ENCODE measurements at regions not wholly inside any gene's neighbourhood (a gene's known extent, or its start where the extent isn't known, plus 50 kb on each side); places are given as distances from the start of the nearest gene placed in this dataset.

DNA sequence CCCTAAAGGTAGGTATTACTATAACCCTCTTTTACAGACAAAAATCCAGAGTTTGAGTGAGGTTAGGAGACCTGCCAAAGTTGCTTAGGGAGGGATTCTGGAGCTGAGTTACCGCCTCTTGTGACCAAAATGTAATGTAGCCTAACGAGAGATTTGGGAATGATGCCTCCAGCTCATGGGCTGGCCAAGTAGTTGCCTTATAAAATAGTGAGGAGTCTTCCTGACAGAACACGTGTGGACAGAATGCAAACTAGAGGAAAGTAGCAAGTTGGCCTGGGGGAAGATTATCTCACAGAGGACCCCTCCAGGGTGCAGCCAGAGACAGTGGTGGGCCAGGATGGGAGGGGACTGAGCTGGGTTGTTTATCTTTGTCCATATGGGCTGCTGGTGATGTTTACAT is 543.7 kb upstream of the CDH11 start:
- H3K36me3 Mint-ChIP-seq (ENCODE audit: low read depth), result no peaks in the 10 kb centered on the region
- H3K4me3 Mint-ChIP-seq, result no peak overlapping the region
- POLR2A ChIA-PET, result no interaction called here
- peaks cover 28% of the 10 kb centered on the region for H3K9me3 Mint-ChIP-seq
- CTCF ChIA-PET, result no interaction called here
- H3K27me3 Mint-ChIP-seq, result no peaks in the 10 kb centered on the region
- no peaks in the 10 kb centered on the region for H3K4me1 Mint-ChIP-seq
- no peak overlapping the region for H3K27ac Mint-ChIP-seq
- no peak for DNase-seq

GRCh38 chr16:65663774-65664173 is 541.9 kb upstream of the CDH11 start:
- H3K36me3 Mint-ChIP-seq (ENCODE audit: low read depth), result no peaks in the 10 kb centered on the region

GRCh38 chr16:65662256-65662655 is 540.4 kb upstream of the CDH11 start:
- Mint-ChIP-seq H3K9me3 (peaks cover 23% of the 10 kb centered on the region), H3K27me3 (no peaks in the 10 kb centered on the region), H3K4me3 (no peak overlapping the region), H3K36me3 (ENCODE audit: low read depth) (no peaks in the 10 kb centered on the region), H3K27ac (no peak overlapping the region), H3K4me1 (no peaks in the 10 kb centered on the region)
- DNase-seq, result no peak
- ChIA-PET POLR2A (no interaction called here), CTCF (no interaction called here)

More at GRCh38 chr16:65663774-65664173, 541.9 kb upstream of the CDH11 start:
- H3K27me3 Mint-ChIP-seq, result no peaks in the 10 kb centered on the region
- ChIA-PET POLR2A (no interaction called here), CTCF (no interaction called here)
- no peaks in the 10 kb centered on the region for H3K4me1 Mint-ChIP-seq
- no peak overlapping the region for H3K4me3 Mint-ChIP-seq
- DNase-seq, result no peak
- H3K27ac Mint-ChIP-seq, result no peak overlapping the region
- H3K9me3 Mint-ChIP-seq, result peaks cover 23% of the 10 kb centered on the region

- Mint-ChIP-seq H3K36me3 (ENCODE audit: low read depth) (no peaks in the 10 kb centered on the region), H3K9me3 (peaks cover 23% of the 10 kb centered on the region), H3K4me3 (no peak overlapping the region), H3K27me3 (no peaks in the 10 kb centered on the region), H3K27ac (no peak overlapping the region), H3K4me1 (no peaks in the 10 kb centered on the region)
- DNase-seq, result no peak
- CTCF ChIA-PET, result no interaction called here
- POLR2A ChIA-PET, result no interaction called here
Measured at GRCh38 chr16:65661558-65661957, 539.7 kb upstream of the CDH11 start.

DNA sequence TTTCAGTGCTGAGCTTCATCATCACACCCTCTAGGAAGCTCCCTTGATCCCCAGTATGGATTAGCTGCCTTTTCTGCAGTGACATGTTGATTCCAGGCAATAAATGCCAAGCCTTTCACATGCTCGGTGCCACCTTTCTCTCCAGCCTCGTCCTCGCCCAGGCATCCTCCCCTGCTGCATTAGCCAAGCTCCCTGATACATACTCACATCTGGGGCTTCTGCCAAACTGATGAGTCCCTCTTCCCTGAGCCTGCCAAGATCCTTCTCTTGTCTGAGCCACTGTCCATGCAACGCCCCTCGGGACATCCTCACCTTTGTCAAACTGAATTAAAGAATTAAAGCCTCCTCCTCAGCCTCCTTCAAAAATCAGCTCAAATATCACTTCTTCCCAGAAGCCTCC is 538.5 kb upstream of the CDH11 start:
- no peak for DNase-seq
- H3K27ac Mint-ChIP-seq, result no peak overlapping the region
- H3K36me3 Mint-ChIP-seq (ENCODE audit: low read depth), result no peaks in the 10 kb centered on the region
- peaks cover 18% of the 10 kb centered on the region for H3K9me3 Mint-ChIP-seq
- ChIA-PET CTCF (no interaction called here), POLR2A (no interaction called here)
- no peaks in the 10 kb centered on the region for H3K27me3 Mint-ChIP-seq
- H3K4me1 Mint-ChIP-seq, result no peaks in the 10 kb centered on the region
- no peak overlapping the region for H3K4me3 Mint-ChIP-seq

- no peak overlapping the region for H3K4me3 Mint-ChIP-seq
- H3K36me3 Mint-ChIP-seq (ENCODE audit: low read depth), result no peaks in the 10 kb centered on the region
- no peak overlapping the region for H3K27ac Mint-ChIP-seq
- ChIA-PET CTCF (no interaction called here), POLR2A (no interaction called here)
- peaks cover 18% of the 10 kb centered on the region for H3K9me3 Mint-ChIP-seq
- H3K27me3 Mint-ChIP-seq, result no peaks in the 10 kb centered on the region
- no peak for DNase-seq
- H3K4me1 Mint-ChIP-seq, result no peaks in the 10 kb centered on the region
Measured at GRCh38 chr16:65659758-65660157, 537.9 kb upstream of the CDH11 start.

GRCh38 chr16:65658787-65659220 is 536.9 kb upstream of the CDH11 start:
- Mint-ChIP-seq H3K36me3 (ENCODE audit: low read depth) (no peaks in the 10 kb centered on the region), H3K27me3 (no peaks in the 10 kb centered on the region), H3K4me3 (no peak overlapping the region), H3K4me1 (no peaks in the 10 kb centered on the region), H3K27ac (no peak overlapping the region), H3K9me3 (peaks cover 9% of the 10 kb centered on the region)
- POLR2A ChIA-PET, result no interaction called here
- CTCF ChIA-PET, result no interaction called here
- no peak for DNase-seq

- POLR2A ChIA-PET, result no interaction called here
- Mint-ChIP-seq H3K4me1 (no peaks in the 10 kb centered on the region), H3K27ac (no peak overlapping the region), H3K4me3 (no peak overlapping the region), H3K27me3 (no peaks in the 10 kb centered on the region), H3K36me3 (ENCODE audit: low read depth) (no peaks in the 10 kb centered on the region), H3K9me3 (peaks cover 5% of the 10 kb centered on the region)
- CTCF ChIA-PET, result no interaction called here
- no peak for DNase-seq
Measured at GRCh38 chr16:65658349-65658748, 536.5 kb upstream of the CDH11 start.

GRCh38 chr16:65657556-65657955 is 535.7 kb upstream of the CDH11 start:
- Mint-ChIP-seq H3K27me3 (no peaks in the 10 kb centered on the region), H3K27ac (no peak overlapping the region), H3K36me3 (ENCODE audit: low read depth) (no peaks in the 10 kb centered on the region), H3K4me1 (no peaks in the 10 kb centered on the region), H3K9me3 (peaks cover 3% of the 10 kb centered on the region), H3K4me3 (no peak overlapping the region)
- ChIA-PET CTCF (no interaction called here), POLR2A (no interaction called here)
- no peak for DNase-seq

GRCh38 chr16:65657071-65657494 is 535.2 kb upstream of the CDH11 start:
- Mint-ChIP-seq H3K27ac (no peak overlapping the region), H3K36me3 (ENCODE audit: low read depth) (no peaks in the 10 kb centered on the region), H3K4me1 (no peaks in the 10 kb centered on the region), H3K9me3 (no peaks in the 10 kb centered on the region), H3K4me3 (no peak overlapping the region), H3K27me3 (no peaks in the 10 kb centered on the region)
- no peak for DNase-seq
- CTCF ChIA-PET, result no interaction called here
- POLR2A ChIA-PET, result no interaction called here

DNA sequence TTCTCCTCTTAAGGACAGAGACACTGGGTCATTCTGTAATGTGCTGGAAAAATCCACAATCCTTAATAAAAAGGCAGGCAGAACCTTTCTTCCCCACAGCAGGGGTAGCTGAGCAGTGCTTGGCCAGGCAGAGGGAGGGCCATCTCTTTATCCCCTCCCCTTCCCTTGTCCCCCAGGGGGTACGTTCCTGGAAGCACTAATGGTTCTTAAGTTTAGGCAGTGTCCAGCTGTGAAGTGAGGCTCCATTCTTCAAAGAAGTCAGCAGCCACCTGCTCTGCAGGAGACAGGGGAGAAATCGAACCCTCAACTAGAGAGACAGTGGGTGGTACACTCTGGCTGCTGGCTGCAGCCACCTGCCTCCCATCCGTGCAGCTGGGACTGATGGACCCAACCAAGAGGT is 533.9 kb upstream of the CDH11 start:
- no peak for DNase-seq
- Mint-ChIP-seq H3K9me3 (peaks cover 3% of the 10 kb centered on the region), H3K27ac (no peak overlapping the region), H3K27me3 (no peaks in the 10 kb centered on the region), H3K36me3 (ENCODE audit: low read depth) (no peaks in the 10 kb centered on the region), H3K4me1 (no peaks in the 10 kb centered on the region), H3K4me3 (no peak overlapping the region)
- ChIA-PET CTCF (no interaction called here), POLR2A (no interaction called here)

GRCh38 chr16:65648101-65648500 is 526.2 kb upstream of the CDH11 start:
- Mint-ChIP-seq H3K4me1 (no peaks in the 10 kb centered on the region), H3K27ac (no peak overlapping the region), H3K36me3 (ENCODE audit: low read depth) (no peaks in the 10 kb centered on the region), H3K9me3 (peaks cover 12% of the 10 kb centered on the region), H3K4me3 (no peak overlapping the region), H3K27me3 (no peaks in the 10 kb centered on the region)
- POLR2A ChIA-PET, result no interaction called here
- CTCF ChIA-PET, result no interaction called here
- no peak for DNase-seq

DNA sequence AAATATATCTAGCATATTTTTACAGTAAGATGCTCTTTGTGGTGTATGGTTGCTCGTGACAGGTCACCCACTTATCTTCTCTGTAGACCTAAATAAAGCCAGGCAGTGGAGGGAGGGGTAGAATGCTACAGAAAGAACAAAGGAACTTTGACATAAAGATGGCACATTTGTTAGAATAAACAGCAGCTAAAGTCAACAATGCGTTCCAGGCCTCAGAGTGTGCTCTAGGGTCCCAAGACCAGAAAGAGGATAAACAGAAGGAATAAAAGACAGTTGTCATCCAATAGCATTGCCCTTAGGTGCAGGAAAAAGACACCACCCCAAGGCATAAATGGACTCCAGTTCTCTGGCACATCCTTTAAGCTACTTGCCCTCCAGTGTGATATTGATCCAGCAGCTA is 523.0 kb upstream of the CDH11 start:
- H3K27ac Mint-ChIP-seq, result no peak overlapping the region
- no peaks in the 10 kb centered on the region for H3K27me3 Mint-ChIP-seq
- no peak for DNase-seq
- no peak overlapping the region for H3K4me3 Mint-ChIP-seq
- H3K4me1 Mint-ChIP-seq, result no peaks in the 10 kb centered on the region
- H3K36me3 Mint-ChIP-seq (ENCODE audit: low read depth), result no peaks in the 10 kb centered on the region
- POLR2A ChIA-PET, result no interaction called here
- CTCF ChIA-PET, result no interaction called here
- peaks cover 9% of the 10 kb centered on the region for H3K9me3 Mint-ChIP-seq

DNA sequence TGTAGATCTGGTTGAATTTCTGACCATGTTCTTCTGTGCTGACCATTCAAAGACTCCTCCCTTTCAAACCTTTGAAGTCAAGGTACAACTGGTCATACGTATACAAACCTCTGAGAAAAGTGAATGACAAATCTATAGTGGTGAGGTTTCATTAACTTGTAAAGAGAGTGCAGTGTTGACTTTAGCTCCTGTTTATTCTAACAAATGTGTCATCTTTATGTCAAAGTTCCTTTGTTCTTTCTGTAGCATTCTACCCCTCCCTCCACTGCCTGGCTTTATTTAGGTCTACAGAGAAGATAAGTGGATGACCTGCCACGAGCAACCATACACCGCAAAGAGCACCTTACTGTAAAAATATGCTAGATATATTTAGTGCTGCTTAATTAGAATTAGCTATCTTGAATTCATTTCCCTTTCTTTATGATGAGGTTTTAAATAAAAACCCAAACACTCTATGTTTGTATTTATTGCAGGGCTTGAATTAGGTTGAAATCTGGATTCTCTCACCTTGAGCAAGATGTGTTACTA is 520.0 kb upstream of the CDH11 start:
- CTCF ChIA-PET, result no interaction called here
- Mint-ChIP-seq H3K27me3 (no peaks in the 10 kb centered on the region), H3K4me3 (no peak overlapping the region), H3K27ac (no peak overlapping the region), H3K4me1 (no peaks in the 10 kb centered on the region), H3K36me3 (ENCODE audit: low read depth) (no peaks in the 10 kb centered on the region), H3K9me3 (no peaks in the 10 kb centered on the region)
- DNase-seq, result no peak
- POLR2A ChIA-PET, result no interaction called here

All from activated CD4-positive, alpha-beta memory T cell treated with anti-CD3 and anti-CD28 coated beads, Interleukin-2, amount 10 ng/mL, durations not matched to agents 7 days and 5 days (primary cell).